Renal cortical epithelial cell (primary cell): ENCODE measurements at regions not wholly inside any gene's neighbourhood (a gene's known extent, or its start where the extent isn't known, plus 50 kb on each side); places are given as distances from the start of the nearest gene placed in this dataset.

ENCODE experiments used
- DNase-seq: peaks from one replicate; pipeline ENCODE4 v3.0.0-alpha.2; 2011; ENCODE audit warnings: low read depth

GRCh38 chr5:13477118-13477737 is 467.3 kb downstream of the DNAH5 start:
- DNase-seq, result peak; percentile 13

- no peak for DNase-seq
These were observed 471.6 kb downstream of the DNAH5 start for GRCh38 chr5:13472842-13473241.

- DNase-seq, result no peak
These were observed 473.5 kb downstream of the DNAH5 start for GRCh38 chr5:13470975-13471374.

DNA sequence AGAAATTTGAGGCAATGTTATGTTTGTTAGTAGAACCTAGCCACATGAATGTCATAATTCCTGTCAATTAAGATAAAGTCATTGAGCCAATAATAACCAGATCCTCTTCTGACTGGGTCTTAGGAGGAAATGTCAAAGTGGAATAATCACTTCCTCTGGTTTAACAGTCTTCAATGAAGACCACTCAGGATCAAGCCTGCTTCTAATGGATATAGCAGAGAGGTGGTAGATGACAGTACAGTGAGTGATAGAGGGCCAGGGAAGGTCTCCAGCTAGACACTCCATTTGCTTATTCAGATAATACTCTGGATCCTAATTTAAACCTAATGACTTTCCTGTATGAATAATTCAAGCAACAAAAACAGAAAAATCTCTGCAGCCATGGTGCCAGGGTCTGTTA is 474.2 kb downstream of the DNAH5 start:
- DNase-seq, result no peak

GRCh38 chr5:13464532-13465193 is 479.8 kb downstream of the DNAH5 start:
- DNase-seq, result no peak

DNA sequence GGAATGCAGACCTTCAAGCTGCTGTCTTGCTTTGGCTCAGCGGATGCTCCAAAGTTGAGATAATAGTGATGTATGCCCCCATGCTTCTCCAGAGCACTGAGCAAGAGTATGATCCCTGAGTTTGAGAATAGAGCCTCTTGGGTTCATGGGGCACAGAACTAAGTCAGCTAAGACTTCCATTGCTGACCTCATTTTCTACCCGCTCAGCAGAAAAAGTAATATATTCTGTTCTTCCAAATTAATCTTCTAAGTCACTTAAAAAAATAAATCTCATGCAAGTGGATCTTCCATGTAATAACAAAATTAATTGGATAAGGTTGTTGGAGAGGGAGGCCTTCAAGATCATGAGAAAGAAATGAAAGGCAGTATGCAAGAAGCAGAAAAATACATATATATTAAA is 483.9 kb downstream of the DNAH5 start:
- no peak for DNase-seq

GRCh38 chr5:13454050-13454449 is 490.4 kb downstream of the DNAH5 start:
- DNase-seq, result no peak

GRCh38 chr5:13448843-13449242 is 495.6 kb downstream of the DNAH5 start:
- DNase-seq, result no peak

- no peak for DNase-seq
These were observed 505.1 kb downstream of the DNAH5 start for GRCh38 chr5:13439430-13439829.

GRCh38 chr5:13427827-13428557 is 516.5 kb downstream of the DNAH5 start:
- DNase-seq, result no peak

- no peak for DNase-seq
These were observed 532.4 kb downstream of the DNAH5 start for GRCh38 chr5:13412040-13412595.

GRCh38 chr5:13408616-13409015 is 535.9 kb downstream of the DNAH5 start:
- DNase-seq, result peak; percentile 1

GRCh38 chr5:13403351-13403750 is 541.1 kb downstream of the DNAH5 start:
- peak; percentile 1 for DNase-seq

GRCh38 chr5:13385066-13385465 is 559.4 kb downstream of the DNAH5 start:
- no peak for DNase-seq

- no peak for DNase-seq
These were observed 562.3 kb downstream of the DNAH5 start for GRCh38 chr5:13382232-13382631.

DNA sequence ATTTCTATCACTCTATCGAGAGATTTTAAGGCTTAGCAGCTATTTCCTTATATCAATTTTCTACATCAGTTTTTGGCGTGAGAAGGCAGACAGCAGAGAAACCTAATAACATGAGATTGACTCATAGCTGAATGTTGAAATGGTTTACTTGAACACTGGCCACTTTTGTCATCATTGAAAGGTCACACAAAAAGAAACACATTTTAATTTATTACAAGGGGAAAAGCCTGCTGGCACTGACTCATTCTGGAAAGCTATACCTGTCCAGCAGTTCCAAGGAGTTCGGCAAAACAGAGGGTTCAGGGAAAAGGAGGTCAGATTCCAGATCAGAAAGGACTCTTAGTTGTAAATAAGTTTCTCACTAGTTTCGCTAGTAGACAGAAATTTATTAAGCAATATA is 566.4 kb downstream of the DNAH5 start:
- peak; percentile 71 for DNase-seq

GRCh38 chr5:13359344-13359743 is 585.1 kb downstream of the DNAH5 start:
- peak; percentile 57 for DNase-seq

DNA sequence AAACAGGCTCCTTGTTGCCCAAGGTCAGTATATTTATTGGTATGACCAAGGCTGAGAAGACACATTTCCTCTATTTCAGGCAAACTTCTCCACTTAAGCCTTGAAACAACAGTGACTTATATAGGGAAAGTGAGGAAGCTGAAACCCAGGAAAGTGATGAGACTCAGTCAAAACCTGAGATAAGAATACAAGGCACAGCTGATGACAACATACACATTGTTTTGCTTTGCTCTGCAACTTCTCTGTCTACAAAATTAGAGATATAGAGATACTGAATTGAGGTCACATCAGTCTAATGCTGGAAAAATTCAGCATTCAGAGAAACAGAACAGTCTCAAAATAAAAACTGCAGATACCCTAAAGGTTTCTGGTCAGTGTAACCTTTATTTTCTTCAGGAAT is 586.1 kb downstream of the DNAH5 start:
- no peak for DNase-seq

DNA sequence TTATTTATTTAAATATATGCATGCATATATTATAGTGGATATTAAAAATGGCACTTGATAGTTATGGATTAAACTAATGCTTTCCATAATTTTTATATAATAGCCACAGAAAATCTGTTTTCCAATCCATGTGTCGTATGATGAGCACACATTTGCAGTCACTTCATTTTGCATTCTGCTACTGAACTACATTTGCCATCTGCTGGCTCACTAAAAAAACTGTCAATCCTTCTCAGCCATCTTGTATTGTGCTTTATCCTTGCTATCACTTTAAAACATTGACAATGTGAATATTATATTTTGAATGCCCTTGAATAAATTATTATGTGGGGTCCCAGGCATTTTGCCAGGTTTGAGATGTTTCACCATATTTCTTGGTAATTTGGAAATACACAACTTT is 586.6 kb downstream of the DNAH5 start:
- DNase-seq, result no peak

GRCh38 chr5:13356226-13356625 is 588.3 kb downstream of the DNAH5 start:
- no peak for DNase-seq

- peak; percentile 70 for DNase-seq
These were observed 589.9 kb downstream of the DNAH5 start for GRCh38 chr5:13354611-13355010.

DNA sequence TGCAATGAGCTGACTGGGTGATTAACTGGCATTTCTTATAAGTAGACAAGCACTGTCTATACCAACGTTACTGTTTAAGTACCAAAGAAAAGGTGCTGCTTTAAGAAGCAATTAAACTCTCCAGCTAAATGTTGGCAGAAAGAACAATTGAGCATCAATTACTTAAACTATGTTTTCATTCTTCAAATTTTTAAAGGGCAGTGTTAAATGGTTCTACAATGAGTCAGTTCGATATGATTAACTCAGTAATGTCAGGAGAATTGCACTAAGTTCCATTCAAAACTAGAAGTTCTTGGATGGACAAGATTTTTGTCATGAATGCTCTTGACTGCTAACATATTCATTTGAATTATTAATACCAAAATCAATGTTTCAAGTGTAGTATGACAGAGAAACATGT is 593.7 kb downstream of the DNAH5 start:
- DNase-seq, result peak; percentile 75

GRCh38 chr5:13348568-13348967 is 595.9 kb downstream of the DNAH5 start:
- no peak for DNase-seq
